HG02571 (cell line): ENCODE measurements at regions not wholly inside any gene's neighbourhood (a gene's known extent, or its start where the extent isn't known, plus 50 kb on each side); places are given as distances from the start of the nearest gene placed in this dataset.
"Not testable (repeated sequence)": the region's sequence is repeated elsewhere in the genome, so short reads cannot be mapped to it uniquely, and the experiment has no call there.

Experiments used
- ATAC-seq: cut with Tn5 transposase; IDR thresholded peaks from one replicate; pipeline ENCODE4 v1.9.1; 2021; ENCODE audit warnings: mild to moderate bottlenecking, moderate library complexity; ENCODE audit not compliant: unreplicated experiment

DNA sequence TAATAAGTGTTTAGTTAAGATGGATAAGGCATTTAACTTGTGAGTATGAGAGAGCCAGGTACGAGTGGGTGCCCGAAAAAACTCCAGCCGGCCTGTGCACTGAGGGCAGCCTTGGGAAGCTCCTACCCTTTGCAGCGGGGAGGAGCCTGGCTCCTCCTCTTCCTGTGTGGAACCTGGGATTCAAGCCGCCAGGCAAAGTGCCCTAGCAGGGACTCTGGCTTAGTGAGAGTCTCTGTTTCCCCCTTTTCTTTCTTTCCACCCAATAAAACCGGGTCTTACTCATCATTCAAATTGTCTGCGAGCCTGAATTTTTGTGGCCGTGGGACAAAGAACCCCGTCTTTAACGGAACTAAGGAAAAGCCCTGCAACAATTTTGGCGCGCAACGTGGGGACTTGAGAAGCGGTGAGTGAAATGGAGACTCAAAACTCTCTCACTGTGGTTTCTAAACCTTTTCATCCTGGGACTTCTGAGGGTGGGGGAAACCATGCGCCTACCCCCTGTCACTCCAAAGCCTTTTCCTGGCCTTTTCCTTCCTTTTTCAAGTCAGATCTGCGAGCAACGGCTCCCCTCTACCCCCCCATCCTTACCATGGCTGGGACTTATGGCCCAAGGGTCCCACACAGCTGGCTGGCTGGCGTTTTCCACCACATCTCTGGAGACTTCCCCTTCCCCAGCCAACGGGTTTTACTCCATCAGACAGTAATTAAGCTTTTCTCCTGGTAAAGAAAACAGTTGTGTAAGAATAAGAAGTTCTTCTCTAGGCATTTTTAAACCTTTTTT lies 535.7 kb upstream of the ACO1 start:
- ATAC-seq = no peak

DNA sequence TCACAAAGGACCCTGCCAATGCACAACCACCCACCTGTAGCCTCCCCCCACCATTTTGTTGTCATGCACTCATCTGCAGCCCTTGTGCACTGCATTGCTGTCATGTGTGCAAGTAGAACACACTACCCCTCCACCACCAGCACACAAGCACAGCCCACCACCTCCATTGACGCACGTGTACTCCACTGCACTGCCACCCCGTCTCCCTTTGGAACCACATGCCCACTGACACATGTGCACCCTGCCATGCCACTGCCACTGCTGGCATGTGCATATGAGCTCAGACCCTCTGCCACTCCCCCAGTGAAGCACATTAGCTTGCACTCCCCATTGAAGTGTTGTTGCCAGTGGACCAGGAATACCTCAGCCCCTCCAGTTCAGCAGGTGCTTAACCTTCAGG lies 530.3 kb upstream of the ACO1 start:
- no peak for ATAC-seq

DNA sequence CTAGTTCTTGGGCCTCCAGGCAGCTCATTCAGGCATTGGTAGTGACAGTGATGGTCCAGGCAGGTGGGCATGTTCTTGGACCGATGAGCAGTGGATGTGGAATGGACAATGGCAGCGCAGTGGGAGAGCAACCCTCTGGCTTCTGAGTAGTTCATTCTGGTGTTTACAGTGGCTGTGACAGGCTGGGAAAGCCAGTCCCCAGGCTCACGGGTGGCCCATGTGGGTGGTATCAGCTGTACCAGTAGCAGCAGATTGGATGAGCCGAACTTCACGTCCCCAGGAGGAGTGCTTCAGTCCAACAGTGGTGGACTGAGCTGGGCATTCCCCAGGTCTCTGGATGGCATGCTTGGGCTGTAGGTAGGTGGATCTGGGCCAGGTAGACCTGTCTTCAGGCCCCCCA lies 515.6 kb upstream of the ACO1 start:
- ATAC-seq = no peak

DNA sequence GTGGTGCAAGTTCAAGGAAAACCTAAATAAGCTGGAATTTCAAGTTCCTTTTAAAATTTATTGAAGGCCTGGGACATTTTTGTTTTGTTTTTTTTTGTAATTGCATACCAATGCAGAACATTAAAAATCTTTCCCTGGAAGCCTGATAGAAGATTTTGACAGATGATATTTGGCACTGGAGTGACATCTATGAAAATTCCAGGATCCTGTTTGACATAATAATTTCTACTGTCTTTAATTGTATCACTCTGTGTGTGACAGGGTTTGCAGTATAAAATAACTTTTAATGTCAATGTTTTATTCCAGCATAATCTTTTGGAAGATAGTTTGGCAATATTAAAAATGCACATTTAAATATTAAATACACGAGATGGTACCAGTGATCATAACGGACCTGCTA lies 514.2 kb upstream of the ACO1 start:
- ATAC-seq = no peak

DNA sequence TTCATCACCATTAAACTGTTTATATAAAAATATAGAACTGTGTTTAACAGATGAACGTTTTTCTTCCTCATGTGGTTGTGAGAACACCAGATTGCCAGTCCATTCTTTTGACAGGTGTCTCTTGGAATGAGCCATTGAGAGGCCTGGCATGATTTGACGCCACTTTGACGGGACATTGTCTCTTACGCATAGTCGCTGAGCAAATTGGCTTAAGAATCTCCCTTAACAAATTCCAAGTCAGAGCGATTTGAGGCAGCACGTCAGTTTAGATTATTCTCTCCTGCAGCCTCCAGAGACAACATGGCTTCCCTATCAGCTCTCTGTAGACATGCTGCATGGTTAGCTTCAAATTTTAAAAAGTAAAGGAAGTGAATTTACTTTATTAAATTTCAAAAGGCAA lies 510.7 kb upstream of the ACO1 start:
- ATAC-seq = no peak

DNA sequence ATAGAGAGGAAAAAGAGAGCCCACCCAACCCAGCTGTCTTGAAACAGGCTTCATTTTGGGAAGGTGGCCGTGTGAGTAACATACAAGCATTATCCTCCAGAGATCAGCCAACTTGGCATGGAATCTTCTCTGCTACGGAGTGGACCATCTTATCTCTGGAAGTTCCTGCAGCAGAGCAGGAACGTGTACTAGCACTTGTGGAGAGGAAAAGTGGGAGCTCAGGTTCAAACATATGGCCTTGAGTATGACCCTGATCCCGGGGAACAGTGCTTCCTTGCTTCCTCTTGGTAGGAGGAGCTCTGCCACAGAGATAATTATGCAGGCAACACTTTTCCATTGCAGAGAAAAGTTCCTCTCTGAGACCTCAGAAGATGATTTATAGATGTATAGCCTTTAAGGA lies 490.4 kb upstream of the ACO1 start:
- no peak for ATAC-seq

DNA sequence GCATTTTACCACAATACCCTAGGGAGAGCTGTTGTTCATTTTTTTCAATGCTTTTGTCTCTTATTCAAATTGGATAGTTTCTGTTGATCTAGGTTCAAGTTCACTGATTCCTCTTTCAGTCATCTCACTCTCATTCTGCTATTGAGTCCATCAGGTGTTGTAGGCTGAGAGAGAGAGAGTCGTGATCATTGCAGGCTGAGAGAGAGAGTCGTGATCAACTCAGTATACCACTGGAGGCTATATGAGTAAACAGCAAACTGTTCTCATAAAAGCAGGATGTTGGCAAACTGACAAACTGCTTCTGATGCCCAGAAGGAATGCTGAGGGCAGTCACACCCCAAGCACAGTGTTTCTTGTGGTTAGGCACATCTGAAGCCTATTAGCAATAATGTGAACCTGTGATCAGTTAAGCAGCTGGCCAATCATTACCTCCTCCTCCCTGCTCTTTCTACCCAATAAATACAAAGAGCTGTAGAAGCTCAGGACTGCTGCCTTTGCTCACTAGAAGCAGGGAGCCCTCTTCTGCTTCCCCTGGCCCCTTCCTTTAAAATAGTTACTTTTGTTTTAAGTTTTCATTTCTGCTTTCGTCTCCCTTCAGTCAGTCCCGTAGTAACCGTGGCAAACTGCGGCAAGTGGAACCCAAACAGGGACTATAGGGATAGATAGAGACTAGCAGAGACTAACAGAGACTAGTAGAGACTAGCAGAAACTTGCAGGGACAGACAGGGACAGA lies 476.1 kb upstream of the ACO1 start:
- peak; percentile 76 for ATAC-seq

DNA sequence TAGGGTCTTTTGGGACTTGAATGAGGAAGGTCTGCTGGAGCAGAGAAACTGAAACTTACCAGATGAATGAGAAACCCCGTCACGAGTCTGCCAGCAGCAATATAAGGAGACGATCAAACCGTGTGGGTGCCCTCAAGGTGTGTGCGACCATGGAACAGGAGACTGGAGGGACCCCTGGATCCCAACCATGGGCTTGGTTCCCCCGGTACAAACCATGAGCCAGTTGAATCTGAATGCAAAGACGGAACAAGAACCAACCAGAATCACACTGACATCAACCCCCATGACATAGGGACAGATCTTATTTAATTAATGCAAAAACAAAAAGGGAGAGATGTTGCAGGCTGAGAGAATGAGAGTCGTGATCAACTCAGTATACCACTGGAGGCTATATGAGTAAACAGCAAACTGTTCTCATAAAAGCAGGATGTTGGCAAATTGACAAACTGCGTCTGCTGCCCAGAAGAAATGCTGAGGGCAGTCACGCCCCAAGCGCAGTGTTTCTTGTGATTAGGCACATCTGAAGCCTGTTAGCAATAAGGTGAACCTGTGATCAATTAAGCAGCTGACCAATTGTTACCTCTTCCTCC lies 475.5 kb upstream of the ACO1 start:
- ATAC-seq = peak; percentile 41

DNA sequence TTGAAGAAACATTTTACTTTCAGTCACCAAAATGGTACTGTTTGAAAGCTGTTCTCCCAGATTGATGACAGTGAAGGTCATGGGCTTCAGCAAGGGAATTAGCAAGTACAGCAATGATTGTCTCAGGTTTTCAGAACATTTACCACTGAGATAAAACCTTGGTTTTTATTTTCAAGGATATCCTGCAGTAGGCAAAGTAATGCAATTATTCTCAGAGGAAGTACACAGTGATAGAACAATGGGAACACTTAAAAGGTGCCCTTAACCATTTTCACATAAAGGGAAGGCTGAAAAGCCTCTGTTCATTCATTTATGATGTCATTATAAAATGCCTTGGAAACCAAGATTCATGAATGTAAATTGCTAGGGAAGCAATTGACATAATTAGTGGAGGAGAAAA lies 471.8 kb upstream of the ACO1 start:
- ATAC-seq = no peak

DNA sequence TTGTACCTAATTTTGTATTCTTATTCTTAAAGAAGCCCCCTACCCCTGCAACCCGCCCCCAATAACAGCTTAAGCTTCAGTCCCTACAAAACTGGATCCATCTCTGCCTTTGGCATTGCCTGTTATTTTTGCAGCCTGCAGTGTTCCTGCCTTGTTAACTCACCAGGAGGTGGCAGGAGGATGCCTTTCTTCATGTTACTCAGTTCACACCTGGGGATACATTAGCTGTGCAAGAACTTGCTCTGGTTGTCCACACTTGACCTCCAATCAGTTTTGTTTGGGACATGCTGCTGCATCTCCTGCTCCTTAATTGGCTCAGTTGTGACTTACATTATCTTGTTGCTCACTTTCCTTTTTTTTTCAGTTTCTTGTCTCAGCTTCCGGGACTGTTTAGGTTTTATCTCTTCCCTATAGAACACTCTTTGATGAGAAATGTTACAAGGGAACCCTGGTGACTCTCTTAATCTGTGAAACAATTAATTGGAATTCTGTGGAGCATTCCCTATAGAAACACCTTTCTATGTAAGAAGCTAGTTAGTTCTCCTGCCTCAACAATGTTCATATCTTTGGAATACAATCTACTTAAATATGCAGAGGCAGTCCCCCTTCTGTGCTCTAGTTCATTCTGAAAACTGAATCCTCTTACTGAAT lies 467.7 kb upstream of the ACO1 start:
- no peak for ATAC-seq

DNA sequence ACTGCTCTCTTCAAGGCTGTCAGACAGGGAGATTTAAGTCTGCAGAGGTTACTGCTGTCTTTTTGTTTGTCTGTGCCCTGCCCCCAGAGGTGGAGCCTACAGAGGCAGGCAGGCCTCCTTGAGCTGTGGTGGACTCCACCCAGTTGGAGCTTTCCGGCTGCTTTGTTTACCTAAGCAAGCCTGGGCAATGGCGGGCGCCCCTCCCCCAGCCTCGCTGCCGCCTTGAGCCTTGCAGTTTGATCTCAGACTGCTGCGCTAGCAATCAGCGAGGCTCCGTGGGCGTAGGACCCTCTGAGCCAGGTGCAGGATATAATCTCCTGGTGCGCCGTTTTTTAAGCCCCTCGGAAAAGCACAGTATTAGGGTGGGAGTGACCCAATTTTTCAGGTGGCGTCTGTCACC lies 446.7 kb upstream of the ACO1 start:
- ATAC-seq = not testable (repeated sequence)

DNA sequence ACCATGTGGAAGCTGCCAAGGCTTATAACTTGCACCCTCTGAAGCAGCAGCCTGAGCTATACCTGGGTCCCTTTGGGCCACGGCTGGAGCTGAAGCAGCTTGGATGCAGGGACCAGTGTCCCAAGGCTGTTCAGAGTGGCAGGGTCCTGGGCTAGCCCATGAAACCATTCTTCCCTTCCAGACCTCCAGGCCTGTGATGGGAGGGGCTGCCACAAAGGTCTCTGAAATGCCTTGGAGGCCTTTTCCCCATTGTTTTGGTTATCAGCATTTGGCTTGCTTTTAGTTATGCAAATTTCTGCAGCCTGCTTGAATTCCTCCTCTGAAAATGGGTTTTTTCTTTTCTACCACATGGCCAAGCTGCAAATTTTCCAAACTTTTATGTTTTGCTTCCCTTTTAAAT lies 433.7 kb upstream of the ACO1 start:
- no peak for ATAC-seq

DNA sequence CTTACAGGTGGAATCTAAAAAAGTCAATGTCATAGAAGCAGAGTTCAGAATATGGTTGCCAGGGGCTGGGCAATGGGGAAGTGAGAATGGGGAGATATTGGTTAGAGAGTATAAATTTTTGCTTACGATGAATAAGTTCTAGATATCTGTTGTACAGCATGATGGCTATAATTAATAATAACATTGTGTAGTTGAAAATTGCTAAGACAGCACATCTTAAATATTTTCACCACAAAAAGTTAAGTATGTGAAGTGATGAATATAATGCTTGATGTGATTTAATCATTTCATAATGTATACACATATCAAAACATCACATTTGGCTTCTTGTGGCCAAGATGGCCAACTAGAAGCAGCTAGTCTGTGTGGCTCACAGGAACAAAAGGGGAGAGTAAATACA lies 425.9 kb upstream of the ACO1 start:
- ATAC-seq = no peak

DNA sequence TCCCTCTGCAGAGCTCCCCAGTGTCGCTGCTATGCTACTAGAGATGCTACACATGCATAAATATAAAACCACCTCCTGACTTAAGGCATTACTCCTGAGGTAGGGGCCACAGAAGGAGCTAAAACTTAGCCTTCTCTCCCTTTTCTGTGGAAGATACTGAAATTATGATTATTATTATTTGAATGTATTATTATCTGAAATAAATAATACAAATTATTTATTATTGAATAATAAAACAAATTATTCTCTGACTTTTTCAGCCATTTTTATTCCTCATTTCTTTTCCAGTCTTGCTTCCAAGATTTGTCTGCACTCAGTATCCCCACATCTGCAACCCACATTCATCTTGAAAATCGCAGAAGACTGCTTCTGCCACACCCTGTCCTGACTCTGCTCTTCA lies 414.9 kb upstream of the ACO1 start:
- ATAC-seq = no peak

DNA sequence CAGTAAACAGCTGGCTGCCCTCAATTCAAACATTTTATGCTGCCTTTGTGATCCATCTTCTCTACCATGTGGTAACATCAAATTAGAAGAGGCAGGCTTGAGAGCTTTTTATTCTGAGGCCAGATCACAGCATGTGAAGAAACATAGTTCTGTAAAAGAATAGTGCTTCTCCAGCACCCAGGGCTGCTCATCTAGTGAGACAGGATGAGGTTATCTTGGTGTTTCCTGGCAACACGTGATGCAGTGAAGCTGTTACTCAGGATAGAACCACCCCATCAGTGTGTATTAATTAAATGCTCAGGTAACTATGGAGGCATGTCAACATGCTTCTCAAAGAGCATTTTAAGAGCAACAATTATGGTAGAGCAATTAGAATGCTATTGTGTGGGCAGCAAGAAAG lies 400.5 kb upstream of the ACO1 start:
- no peak for ATAC-seq

DNA sequence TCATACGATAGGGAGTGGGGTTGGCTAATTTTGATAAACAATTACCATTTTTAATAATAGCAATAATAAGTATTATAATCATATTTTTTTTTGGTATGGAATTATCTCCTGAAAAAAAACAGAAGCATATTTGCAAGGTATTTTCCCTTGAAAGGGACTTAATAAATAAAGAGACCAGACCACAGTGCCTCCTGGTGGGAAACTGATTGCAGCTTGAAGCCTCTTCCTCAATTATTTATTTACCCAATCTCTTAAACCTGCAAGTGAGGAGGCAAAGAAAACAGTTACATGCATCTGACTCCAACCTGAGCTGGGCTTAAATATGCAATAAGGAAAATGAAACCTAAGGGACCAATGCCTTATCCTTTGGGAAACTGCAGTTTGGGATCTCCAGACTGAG lies 388.1 kb upstream of the ACO1 start:
- no peak for ATAC-seq

DNA sequence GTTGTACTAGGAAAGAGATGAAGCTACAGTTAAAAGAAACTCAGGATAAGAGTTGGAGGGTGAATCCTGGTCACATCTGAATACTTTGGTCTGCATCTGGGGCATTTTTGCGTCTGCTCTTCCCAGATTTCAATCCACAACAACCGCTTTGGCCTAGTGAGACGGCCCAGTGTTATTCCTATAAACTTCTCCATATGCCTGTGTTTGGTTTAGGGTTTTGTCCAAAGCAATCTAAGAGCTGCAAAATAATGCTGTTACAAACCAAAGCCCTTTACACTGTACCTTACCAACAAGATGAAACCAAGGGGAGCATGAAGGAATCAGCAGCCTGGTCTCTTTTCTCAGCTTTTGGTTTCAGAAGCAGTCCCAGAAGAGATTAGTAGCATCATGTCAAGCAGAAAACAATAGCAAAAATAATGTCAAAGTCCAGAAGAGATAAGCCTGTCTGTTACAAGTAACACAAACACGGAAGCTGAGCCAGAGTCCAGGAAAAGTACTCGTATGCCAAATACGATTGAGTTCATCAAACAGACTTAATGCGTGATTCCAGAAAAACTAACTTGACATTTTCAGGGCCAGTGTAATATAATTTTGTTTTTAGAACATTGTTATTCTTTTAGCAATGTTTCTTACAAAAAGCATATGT lies 379.9 kb upstream of the ACO1 start:
- ATAC-seq = no peak

DNA sequence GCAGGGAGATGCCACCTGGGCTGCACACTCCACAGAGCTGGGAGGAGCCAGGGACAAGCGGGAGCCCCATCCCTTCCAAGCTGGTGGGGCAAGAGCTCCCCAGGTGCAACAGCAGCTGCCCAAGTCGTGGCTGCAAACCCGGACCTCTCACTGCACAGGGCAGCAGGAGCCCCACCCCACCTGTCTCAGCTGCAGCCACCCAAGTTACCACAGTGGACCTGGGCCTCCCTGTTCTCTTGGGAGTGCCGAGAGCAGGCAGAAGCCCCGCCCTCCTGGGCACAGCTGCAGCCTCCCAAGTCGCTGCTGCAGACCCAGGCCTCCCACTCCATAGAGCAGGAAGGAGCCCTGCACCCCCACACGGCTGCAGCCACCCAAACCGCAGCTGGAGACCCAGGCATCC lies 374.1 kb upstream of the ACO1 start:
- no peak for ATAC-seq

DNA sequence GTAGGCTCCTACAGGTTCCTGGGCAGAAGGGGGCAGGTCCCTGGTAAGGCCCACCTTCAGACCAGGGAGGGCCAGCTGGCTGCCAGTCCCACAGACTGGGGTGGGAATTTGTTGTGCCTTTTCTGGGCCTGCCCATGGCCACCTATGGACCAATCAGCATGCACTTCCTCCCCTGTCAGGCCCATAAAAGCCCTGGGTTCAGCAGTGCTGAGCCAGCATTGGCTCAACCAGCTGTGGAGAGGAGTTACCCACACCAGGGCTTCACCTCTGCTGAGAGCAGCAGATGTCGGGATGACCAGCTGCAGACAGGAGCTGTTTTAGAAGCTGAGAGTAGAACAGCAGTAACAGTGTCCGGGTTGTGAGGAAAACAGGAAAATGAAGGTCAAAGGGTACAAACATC lies 373.4 kb upstream of the ACO1 start:
- ATAC-seq = no peak

DNA sequence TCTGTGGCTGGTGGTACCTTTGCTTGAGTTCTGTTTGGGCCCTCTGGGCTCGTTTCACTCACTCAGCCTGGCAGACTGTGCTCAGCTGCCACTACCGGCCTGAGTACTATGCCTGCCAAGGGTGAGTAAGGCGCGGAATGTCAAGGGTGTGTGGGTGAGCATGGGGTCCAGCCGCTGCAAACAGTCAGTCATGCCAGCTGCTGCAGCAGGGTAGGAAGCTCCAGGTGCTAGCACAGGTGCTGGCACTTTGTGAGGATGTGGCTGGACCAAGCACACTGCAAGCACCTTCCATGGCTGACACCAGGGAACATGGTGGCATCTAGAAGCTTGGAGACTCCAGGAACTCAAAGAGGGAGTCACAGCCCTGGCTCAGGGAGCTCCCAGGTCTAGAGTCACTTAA lies 368.6 kb upstream of the ACO1 start:
- no peak for ATAC-seq

DNA sequence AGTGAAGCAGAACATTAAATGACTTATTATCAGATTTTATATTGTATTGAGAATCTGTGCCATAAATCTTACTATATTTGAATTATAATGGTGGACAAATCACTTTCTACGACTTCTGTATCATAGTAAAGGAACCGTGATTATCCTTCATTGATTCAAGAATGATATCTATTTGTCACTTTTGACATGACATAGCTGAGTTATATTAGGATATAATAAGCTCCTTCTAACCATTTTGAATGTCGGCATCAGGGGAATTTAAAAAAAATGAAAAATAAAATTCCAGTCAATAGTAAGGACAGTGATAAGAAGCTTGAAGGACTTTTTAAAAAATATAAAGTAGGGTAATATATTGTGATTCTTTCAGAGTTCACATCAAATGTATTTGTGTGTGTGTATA lies 338.9 kb upstream of the ACO1 start:
- no peak for ATAC-seq
